ENCODE measurements at regions not wholly inside any gene's neighbourhood (a gene's known extent, or its start where the extent isn't known, plus 50 kb on each side); places are given as distances from the start of the nearest gene placed in this dataset.
"Not testable (repeated sequence)": the region's sequence is repeated elsewhere in the genome, so short reads cannot be mapped to it uniquely, and the experiment has no call there.

DNA sequence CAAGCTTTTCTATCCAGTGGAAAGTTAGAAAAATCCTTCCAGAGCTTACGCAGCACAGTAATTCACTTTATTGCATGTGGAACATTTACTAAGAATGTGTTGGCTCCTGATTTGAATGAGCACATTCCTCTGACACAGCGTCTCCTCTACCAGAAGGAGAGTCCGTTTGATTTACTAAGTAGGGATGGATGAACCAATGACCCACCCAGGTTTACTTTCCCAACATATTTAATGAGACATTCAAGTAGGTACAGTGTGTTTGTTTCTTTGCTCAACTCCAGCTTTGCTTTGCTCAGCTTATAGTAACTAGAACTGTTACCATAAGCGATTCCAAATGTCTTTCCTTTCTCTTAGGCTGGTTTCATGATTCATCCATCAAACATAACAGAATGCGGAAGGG lies 161.7 kb downstream of the SMARCA1 start:
- intact Hi-C loops (cut with DNase I) = no loop called here
- no peak overlapping the region for H3K27ac ChIP-seq (ENCODE audit: low read depth in 1 of 2, low read length in 2 of 2)
- ATAC-seq (ENCODE audit: low FRiP score) (no peak), DNase-seq (no peak)
- no peak overlapping the region for H3K4me3 ChIP-seq (ENCODE audit: low read length in 2 of 2)
- no peaks in the 10 kb centered on the region for H3K36me3 ChIP-seq (ENCODE audit: control insufficient read depth in 1 of 2, insufficient read depth in 2 of 2, low read length in 1 of 2)
- no peaks in the 10 kb centered on the region for H3K9me3 ChIP-seq (ENCODE audit: control insufficient read depth, low read length)
- no peaks in the 10 kb centered on the region for H3K4me1 ChIP-seq (ENCODE audit: control insufficient read depth in 1 of 2, insufficient read depth in 2 of 2, low read length in 2 of 2)
- H3K27me3 ChIP-seq (ENCODE audit: control insufficient read depth in 1 of 2, insufficient read depth in 2 of 2, low read length in 1 of 2) = no peaks in the 10 kb centered on the region
- 55 to 61% methylated on average over 5 of the region's 5 CpGs for WGBS, 2 donors

GRCh38 chrX:129360175-129360574 lies 163.1 kb downstream of the SMARCA1 start:
- Histone ChIP-seq H3K4me3 (ENCODE audit: low read length in 2 of 2) (no peak overlapping the region), H3K27ac (ENCODE audit: low read depth in 1 of 2, low read length in 2 of 2) (no peak overlapping the region), H3K4me1 (ENCODE audit: control insufficient read depth in 1 of 2, insufficient read depth in 2 of 2, low read length in 2 of 2) (no peaks in the 10 kb centered on the region), H3K36me3 (ENCODE audit: control insufficient read depth in 1 of 2, insufficient read depth in 2 of 2, low read length in 1 of 2) (no peaks in the 10 kb centered on the region), H3K9me3 (ENCODE audit: control insufficient read depth, low read length) (no peaks in the 10 kb centered on the region), H3K27me3 (ENCODE audit: control insufficient read depth in 1 of 2, insufficient read depth in 2 of 2, low read length in 1 of 2) (no peaks in the 10 kb centered on the region)
- ATAC-seq (ENCODE audit: low FRiP score) = no peak
- intact Hi-C loops (cut with DNase I) = no loop called here
- no peak for DNase-seq
- 29 to 58% methylated on average over 5 of the region's 5 CpGs for WGBS, 2 donors

DNA sequence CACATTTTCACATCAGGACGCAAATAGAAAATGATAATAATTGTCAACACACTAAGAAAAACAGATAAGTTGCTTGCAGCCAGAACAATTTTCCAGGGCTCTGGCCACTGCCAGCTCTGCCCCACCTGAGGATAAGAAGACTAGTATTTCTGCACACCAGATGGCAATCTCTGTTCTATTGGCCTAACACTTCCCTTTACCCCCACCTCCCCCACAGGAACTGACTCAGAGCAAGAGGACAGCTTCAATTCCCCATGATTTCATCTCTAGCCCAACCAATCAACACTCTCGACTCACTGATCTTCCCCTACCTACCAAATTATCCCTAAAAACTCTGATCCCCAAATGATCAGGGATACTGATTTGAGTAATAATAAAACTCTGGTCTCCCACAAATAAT lies 164.0 kb downstream of the SMARCA1 start:
- 84 to 90% methylated on average over 2 of the region's 2 CpGs for WGBS, 2 donors
- Histone ChIP-seq H3K27ac (ENCODE audit: low read depth in 1 of 2, low read length in 2 of 2) (no peak overlapping the region), H3K4me3 (ENCODE audit: low read length in 2 of 2) (no peak overlapping the region), H3K27me3 (ENCODE audit: control insufficient read depth in 1 of 2, insufficient read depth in 2 of 2, low read length in 1 of 2) (no peaks in the 10 kb centered on the region), H3K9me3 (ENCODE audit: control insufficient read depth, low read length) (no peaks in the 10 kb centered on the region), H3K4me1 (ENCODE audit: control insufficient read depth in 1 of 2, insufficient read depth in 2 of 2, low read length in 2 of 2) (no peaks in the 10 kb centered on the region), H3K36me3 (ENCODE audit: control insufficient read depth in 1 of 2, insufficient read depth in 2 of 2, low read length in 1 of 2) (no peaks in the 10 kb centered on the region)
- intact Hi-C loops (cut with DNase I) = no loop called here
- ATAC-seq (ENCODE audit: low FRiP score) = no peak
- no peak for DNase-seq

DNA sequence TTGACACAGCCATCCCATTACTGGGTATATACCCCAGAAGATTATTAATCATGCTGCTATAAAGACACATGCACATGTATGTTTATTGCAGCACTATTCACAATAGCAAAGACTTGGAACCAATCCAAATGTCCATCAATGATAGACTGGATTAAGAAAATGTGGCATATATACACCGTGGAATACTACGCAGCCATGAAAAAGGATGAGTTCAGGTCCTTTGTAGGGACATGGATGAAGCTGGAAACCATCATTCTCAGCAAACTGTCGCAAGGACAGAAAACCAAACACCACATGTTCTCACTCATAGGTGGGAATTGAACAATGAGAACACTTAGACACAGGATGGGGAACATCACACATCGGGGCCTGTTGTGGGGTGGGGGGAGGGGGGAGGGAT lies 165.9 kb downstream of the SMARCA1 start:
- 85 to 97% methylated on average over 4 of the region's 4 CpGs for WGBS, 2 donors
- DNase-seq; H3K27me3 ChIP-seq (ENCODE audit: control insufficient read depth in 1 of 2, insufficient read depth in 2 of 2, low read length in 1 of 2); H3K36me3 ChIP-seq (ENCODE audit: control insufficient read depth in 1 of 2, insufficient read depth in 2 of 2, low read length in 1 of 2); H3K27ac ChIP-seq (ENCODE audit: low read depth in 1 of 2, low read length in 2 of 2); ATAC-seq (ENCODE audit: low FRiP score); H3K4me3 ChIP-seq (ENCODE audit: low read length in 2 of 2); intact Hi-C loops (cut with DNase I); H3K4me1 ChIP-seq (ENCODE audit: control insufficient read depth in 1 of 2, insufficient read depth in 2 of 2, low read length in 2 of 2); H3K9me3 ChIP-seq (ENCODE audit: control insufficient read depth, low read length): not testable (repeated sequence)

- ATAC-seq (ENCODE audit: low FRiP score) (no peak), DNase-seq (no peak)
- Histone ChIP-seq H3K27me3 (ENCODE audit: control insufficient read depth in 1 of 2, insufficient read depth in 2 of 2, low read length in 1 of 2) (no peaks in the 10 kb centered on the region), H3K9me3 (ENCODE audit: control insufficient read depth, low read length) (no peaks in the 10 kb centered on the region), H3K27ac (ENCODE audit: low read depth in 1 of 2, low read length in 2 of 2) (no peak overlapping the region), H3K36me3 (ENCODE audit: control insufficient read depth in 1 of 2, insufficient read depth in 2 of 2, low read length in 1 of 2) (no peaks in the 10 kb centered on the region), H3K4me1 (ENCODE audit: control insufficient read depth in 1 of 2, insufficient read depth in 2 of 2, low read length in 2 of 2) (no peaks in the 10 kb centered on the region), H3K4me3 (ENCODE audit: low read length in 2 of 2) (no peak overlapping the region)
- intact Hi-C loops (cut with DNase I) = no loop called here
- 46 to 75% methylated on average over 2 of the region's 2 CpGs for WGBS, 2 donors
Observed at GRCh38 chrX:129347291-129347690, 176.0 kb downstream of the SMARCA1 start.

DNA sequence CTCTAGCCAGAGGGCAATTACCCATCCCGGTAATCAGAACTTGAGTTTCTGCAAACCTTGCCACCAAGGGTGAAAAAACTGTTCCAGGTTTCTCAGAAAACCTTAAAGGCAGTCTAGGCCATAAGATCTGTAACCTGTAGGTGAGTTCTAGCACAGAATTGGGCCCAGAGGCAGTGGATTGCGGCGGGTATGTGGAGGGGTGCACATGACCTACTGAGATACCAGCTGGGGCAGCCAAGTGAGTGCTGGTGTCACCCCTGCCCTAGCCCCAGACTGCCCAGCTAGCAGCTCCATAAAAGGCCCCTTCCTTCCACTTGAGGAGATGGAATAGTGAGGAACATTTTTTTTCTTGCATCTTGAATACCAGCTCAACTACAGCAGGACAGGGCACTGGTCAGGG lies 176.7 kb downstream of the SMARCA1 start:
- Histone ChIP-seq H3K27me3 (ENCODE audit: control insufficient read depth in 1 of 2, insufficient read depth in 2 of 2, low read length in 1 of 2) (no peaks in the 10 kb centered on the region), H3K36me3 (ENCODE audit: control insufficient read depth in 1 of 2, insufficient read depth in 2 of 2, low read length in 1 of 2) (no peaks in the 10 kb centered on the region), H3K27ac (ENCODE audit: low read depth in 1 of 2, low read length in 2 of 2) (no peak overlapping the region), H3K4me3 (ENCODE audit: low read length in 2 of 2) (no peak overlapping the region), H3K9me3 (ENCODE audit: control insufficient read depth, low read length) (no peaks in the 10 kb centered on the region), H3K4me1 (ENCODE audit: control insufficient read depth in 1 of 2, insufficient read depth in 2 of 2, low read length in 2 of 2) (no peaks in the 10 kb centered on the region)
- WGBS, 2 donors = 71 to 97% methylated on average over 3 of the region's 3 CpGs
- DNase-seq (no peak), ATAC-seq (ENCODE audit: low FRiP score) (no peak)
- intact Hi-C loops (cut with DNase I) = no loop called here

GRCh38 chrX:129337264-129337663 lies 186.0 kb downstream of the SMARCA1 start:
- H3K27me3 ChIP-seq (ENCODE audit: control insufficient read depth in 1 of 2, insufficient read depth in 2 of 2, low read length in 1 of 2); ATAC-seq (ENCODE audit: low FRiP score); H3K9me3 ChIP-seq (ENCODE audit: control insufficient read depth, low read length); H3K27ac ChIP-seq (ENCODE audit: low read depth in 1 of 2, low read length in 2 of 2); H3K4me3 ChIP-seq (ENCODE audit: low read length in 2 of 2); H3K4me1 ChIP-seq (ENCODE audit: control insufficient read depth in 1 of 2, insufficient read depth in 2 of 2, low read length in 2 of 2); DNase-seq; intact Hi-C loops (cut with DNase I); H3K36me3 ChIP-seq (ENCODE audit: control insufficient read depth in 1 of 2, insufficient read depth in 2 of 2, low read length in 1 of 2): not testable (repeated sequence)
- WGBS, 2 donors = 55 to 65% methylated on average over 16 of the region's 16 CpGs

- no peak overlapping the region for H3K4me3 ChIP-seq (ENCODE audit: low read length in 2 of 2)
- H3K36me3 ChIP-seq (ENCODE audit: control insufficient read depth in 1 of 2, insufficient read depth in 2 of 2, low read length in 1 of 2) = no peaks in the 10 kb centered on the region
- H3K4me1 ChIP-seq (ENCODE audit: control insufficient read depth in 1 of 2, insufficient read depth in 2 of 2, low read length in 2 of 2) = no peaks in the 10 kb centered on the region
- H3K27ac ChIP-seq (ENCODE audit: low read depth in 1 of 2, low read length in 2 of 2) = no peak overlapping the region
- ATAC-seq (ENCODE audit: low FRiP score) (no peak), DNase-seq (no peak)
- intact Hi-C loops (cut with DNase I) = no loop called here
- no peaks in the 10 kb centered on the region for H3K9me3 ChIP-seq (ENCODE audit: control insufficient read depth, low read length)
- H3K27me3 ChIP-seq (ENCODE audit: control insufficient read depth in 1 of 2, insufficient read depth in 2 of 2, low read length in 1 of 2) = no peaks in the 10 kb centered on the region
- 45 to 71% methylated on average over 3 of the region's 3 CpGs for WGBS, 2 donors
Observed at GRCh38 chrX:129323115-129323514, 200.2 kb downstream of the SMARCA1 start.

GRCh38 chrX:129318375-129318774 lies 204.9 kb downstream of the SMARCA1 start:
- Histone ChIP-seq H3K4me1 (ENCODE audit: control insufficient read depth in 1 of 2, insufficient read depth in 2 of 2, low read length in 2 of 2) (no peaks in the 10 kb centered on the region), H3K36me3 (ENCODE audit: control insufficient read depth in 1 of 2, insufficient read depth in 2 of 2, low read length in 1 of 2) (no peaks in the 10 kb centered on the region), H3K27ac (ENCODE audit: low read depth in 1 of 2, low read length in 2 of 2) (no peak overlapping the region), H3K9me3 (ENCODE audit: control insufficient read depth, low read length) (no peaks in the 10 kb centered on the region), H3K27me3 (ENCODE audit: control insufficient read depth in 1 of 2, insufficient read depth in 2 of 2, low read length in 1 of 2) (no peaks in the 10 kb centered on the region), H3K4me3 (ENCODE audit: low read length in 2 of 2) (no peak overlapping the region)
- DNase-seq = no peak
- intact Hi-C loops (cut with DNase I) = no loop called here
- 42 to 54% methylated on average over 1 of the region's 1 CpG for WGBS, 2 donors
- no peak for ATAC-seq (ENCODE audit: low FRiP score)

Data from aorta (tissue), 5 donors.